ENCODE measurements at regions not wholly inside any gene's neighbourhood (a gene's known extent, or its start where the extent isn't known, plus 50 kb on each side); places are given as distances from the start of the nearest gene placed in this dataset.

DNA sequence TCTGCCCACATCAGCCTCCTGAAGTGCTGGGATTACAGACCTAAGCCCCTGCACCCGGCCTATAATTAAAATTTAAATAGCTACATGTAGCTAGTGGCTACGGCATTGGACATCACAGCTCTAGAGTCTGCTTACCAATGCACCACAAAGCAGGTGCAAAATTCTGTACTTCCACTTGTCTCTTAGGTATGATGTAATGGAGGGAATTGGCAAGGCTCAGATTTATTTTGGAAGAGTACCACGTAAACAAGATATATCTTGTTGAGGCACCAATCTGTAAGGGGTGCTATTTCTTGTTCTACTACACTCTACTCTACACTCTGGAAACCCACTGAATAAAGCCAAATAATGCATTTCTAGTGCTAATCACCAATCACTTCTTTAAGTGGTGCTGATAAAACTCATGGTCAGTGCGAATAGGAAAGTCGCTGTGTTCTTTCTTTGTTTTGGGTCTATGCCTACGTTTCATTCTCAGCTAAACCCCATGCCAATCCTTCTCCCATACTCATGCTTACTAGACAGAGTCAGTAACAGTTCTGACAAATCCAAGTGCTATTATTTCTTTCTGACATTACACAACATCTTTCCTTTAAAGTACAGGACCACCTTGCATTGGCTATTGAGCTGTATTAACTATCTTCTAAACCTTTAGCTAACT is 92.3 kb downstream of the GC start:
- no peaks in the 10 kb centered on the region for H3K27me3 ChIP-seq (ENCODE audit: insufficient read depth, low read length, poor library complexity)
- peak overlapping the region; percentile 43 for H3K4ac ChIP-seq (ENCODE audit: low read depth, low read length)
- H2BK5ac ChIP-seq (ENCODE audit: low read length), result peak overlapping the region; percentile 36
- no peak overlapping the region for H3K4me2 ChIP-seq (ENCODE audit: low read length)
- peak overlapping the region; percentile 78 for H2BK120ac ChIP-seq (ENCODE audit: low read depth, low read length)
- H3K23ac ChIP-seq (ENCODE audit: low read length), result no peak overlapping the region
- no peak overlapping the region for H3K27ac ChIP-seq (ENCODE audit: low read depth, low read length)
- H3K56ac ChIP-seq (ENCODE audit: low read length), result no peak overlapping the region
- H3K18ac ChIP-seq (ENCODE audit: low read length), result peak overlapping the region; percentile 68
- H2BK15ac ChIP-seq (replicated peaks; ENCODE audit: low read depth), result peak overlapping the region; percentile 36
- no peak overlapping the region for H4K8ac ChIP-seq (ENCODE audit: low read depth, low read length)
- no peak overlapping the region for H3K4me3 ChIP-seq (ENCODE audit: low read length)
- no peak overlapping the region for H3K9ac ChIP-seq (ENCODE audit: low read length)
- H3K36me3 ChIP-seq (ENCODE audit: control insufficient read depth, insufficient read depth, low read length), result no peaks in the 10 kb centered on the region
- H3K79me1 ChIP-seq (ENCODE audit: low read length), result no peaks in the 10 kb centered on the region
- DNase-seq, result no peak
- peak overlapping the region; percentile 86 for H2AK5ac ChIP-seq (ENCODE audit: low read length)
- WGBS (ENCODE audit: extremely low coverage, insufficient coverage, low lambda C conversion rate), result no CpG with 5 or more reads among the region's 6 CpGs
- no peaks in the 10 kb centered on the region for H3K79me2 ChIP-seq (ENCODE audit: control insufficient read depth, insufficient read depth, low read length)
- H3K4me1 ChIP-seq (ENCODE audit: control insufficient read depth, low read depth, low read length), result peaks cover 6% of the 10 kb centered on the region
- no peak overlapping the region for H4K5ac ChIP-seq (ENCODE audit: low read length)

DNA sequence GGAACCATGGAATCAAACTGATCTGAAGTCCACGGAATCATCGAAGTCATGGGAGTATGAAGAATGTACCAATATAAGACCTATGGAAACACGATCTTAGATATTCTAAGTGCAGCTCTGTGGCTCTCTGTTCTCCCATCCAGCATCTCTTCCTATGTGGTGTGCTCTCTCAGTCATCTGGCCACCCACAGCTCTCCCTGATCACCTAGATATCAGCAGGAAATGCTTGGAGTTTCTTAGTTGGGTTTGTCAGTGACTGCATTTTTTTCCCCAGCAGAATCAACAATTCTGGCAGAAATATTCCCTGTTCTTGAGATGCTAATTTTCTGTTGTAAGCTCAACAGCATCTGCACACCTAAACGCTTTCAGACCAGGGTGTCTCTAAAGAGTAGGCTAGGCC is 94.1 kb downstream of the GC start:
- Histone ChIP-seq H3K9ac (ENCODE audit: low read length) (no peak overlapping the region), H3K23ac (ENCODE audit: low read length) (no peak overlapping the region), H3K18ac (ENCODE audit: low read length) (peak overlapping the region; percentile 89), H3K79me1 (ENCODE audit: low read length) (no peaks in the 10 kb centered on the region), H3K79me2 (ENCODE audit: control insufficient read depth, insufficient read depth, low read length) (no peaks in the 10 kb centered on the region), H3K27me3 (ENCODE audit: insufficient read depth, low read length, poor library complexity) (no peaks in the 10 kb centered on the region), H2BK15ac (replicated peaks; ENCODE audit: low read depth) (peak overlapping the region; percentile 46), H3K4me1 (ENCODE audit: control insufficient read depth, low read depth, low read length) (peaks cover 6% of the 10 kb centered on the region), H4K8ac (ENCODE audit: low read depth, low read length) (no peak overlapping the region), H3K56ac (ENCODE audit: low read length) (peak overlapping the region; percentile 73), H2BK120ac (ENCODE audit: low read depth, low read length) (no peak overlapping the region), H3K36me3 (ENCODE audit: control insufficient read depth, insufficient read depth, low read length) (no peaks in the 10 kb centered on the region), H2BK5ac (ENCODE audit: low read length) (peak overlapping the region; percentile 94), H3K4ac (ENCODE audit: low read depth, low read length) (no peak overlapping the region), H3K4me3 (ENCODE audit: low read length) (no peak overlapping the region), H4K5ac (ENCODE audit: low read length) (peak overlapping the region; percentile 62), H2AK5ac (ENCODE audit: low read length) (peak overlapping the region; percentile 32), H3K27ac (ENCODE audit: low read depth, low read length) (peak overlapping the region; percentile 82), H3K4me2 (ENCODE audit: low read length) (no peak overlapping the region)
- DNase-seq, result peak; percentile 94
- WGBS (ENCODE audit: extremely low coverage, insufficient coverage, low lambda C conversion rate), result no CpG with 5 or more reads among the region's 4 CpGs

DNA sequence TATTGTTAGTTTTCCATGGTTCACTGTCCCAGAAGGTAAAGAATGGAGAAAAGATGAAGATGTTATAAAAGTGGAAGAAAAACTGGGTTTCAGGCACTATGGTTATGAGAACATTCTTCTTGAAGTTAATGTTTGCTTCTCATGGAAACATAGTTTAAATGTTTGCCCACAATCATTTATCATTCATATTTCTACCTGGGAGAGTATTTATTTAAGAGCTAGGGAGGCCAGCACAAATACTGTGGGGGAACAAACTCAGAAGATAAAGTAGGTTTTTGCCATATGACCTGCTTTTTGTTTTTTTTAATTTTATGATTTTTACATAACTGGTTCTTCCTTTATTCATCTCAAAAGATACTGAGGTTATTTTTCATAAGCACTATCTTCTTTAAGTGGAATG is 96.8 kb downstream of the GC start:
- Histone ChIP-seq H4K5ac (ENCODE audit: low read length) (no peak overlapping the region), H3K18ac (ENCODE audit: low read length) (no peak overlapping the region), H2BK120ac (ENCODE audit: low read depth, low read length) (no peak overlapping the region), H3K9ac (ENCODE audit: low read length) (no peak overlapping the region), H3K27ac (ENCODE audit: low read depth, low read length) (no peak overlapping the region), H2BK15ac (replicated peaks; ENCODE audit: low read depth) (no peak overlapping the region), H3K23ac (ENCODE audit: low read length) (no peak overlapping the region), H2BK5ac (ENCODE audit: low read length) (no peak overlapping the region), H4K8ac (ENCODE audit: low read depth, low read length) (no peak overlapping the region), H3K79me2 (ENCODE audit: control insufficient read depth, insufficient read depth, low read length) (no peaks in the 10 kb centered on the region), H2AK5ac (ENCODE audit: low read length) (no peak overlapping the region), H3K79me1 (ENCODE audit: low read length) (no peaks in the 10 kb centered on the region), H3K27me3 (ENCODE audit: insufficient read depth, low read length, poor library complexity) (no peaks in the 10 kb centered on the region), H3K4me3 (ENCODE audit: low read length) (no peak overlapping the region), H3K4me2 (ENCODE audit: low read length) (no peak overlapping the region), H3K56ac (ENCODE audit: low read length) (no peak overlapping the region), H3K4ac (ENCODE audit: low read depth, low read length) (no peak overlapping the region), H3K4me1 (ENCODE audit: control insufficient read depth, low read depth, low read length) (peaks cover 6% of the 10 kb centered on the region), H3K36me3 (ENCODE audit: control insufficient read depth, insufficient read depth, low read length) (no peaks in the 10 kb centered on the region)
- no peak for DNase-seq

GRCh38 chr4:71685975-71686374 is 97.9 kb downstream of the GC start:
- H4K5ac ChIP-seq (ENCODE audit: low read length), result no peak overlapping the region
- H3K4me1 ChIP-seq (ENCODE audit: control insufficient read depth, low read depth, low read length), result peaks cover 6% of the 10 kb centered on the region
- H3K18ac ChIP-seq (ENCODE audit: low read length), result no peak overlapping the region
- no peak overlapping the region for H2AK5ac ChIP-seq (ENCODE audit: low read length)
- no peak overlapping the region for H3K27ac ChIP-seq (ENCODE audit: low read depth, low read length)
- no peak overlapping the region for H3K23ac ChIP-seq (ENCODE audit: low read length)
- H3K4me3 ChIP-seq (ENCODE audit: low read length), result no peak overlapping the region
- no peaks in the 10 kb centered on the region for H3K27me3 ChIP-seq (ENCODE audit: insufficient read depth, low read length, poor library complexity)
- H4K8ac ChIP-seq (ENCODE audit: low read depth, low read length), result no peak overlapping the region
- no peaks in the 10 kb centered on the region for H3K79me2 ChIP-seq (ENCODE audit: control insufficient read depth, insufficient read depth, low read length)
- no peak overlapping the region for H2BK15ac ChIP-seq (replicated peaks; ENCODE audit: low read depth)
- no peak overlapping the region for H2BK5ac ChIP-seq (ENCODE audit: low read length)
- no peak for DNase-seq
- no peak overlapping the region for H3K4ac ChIP-seq (ENCODE audit: low read depth, low read length)
- H3K36me3 ChIP-seq (ENCODE audit: control insufficient read depth, insufficient read depth, low read length), result no peaks in the 10 kb centered on the region
- no peak overlapping the region for H3K56ac ChIP-seq (ENCODE audit: low read length)
- H3K9ac ChIP-seq (ENCODE audit: low read length), result no peak overlapping the region
- WGBS (ENCODE audit: extremely low coverage, insufficient coverage, low lambda C conversion rate), result no CpG with 5 or more reads among the region's 1 CpG
- H2BK120ac ChIP-seq (ENCODE audit: low read depth, low read length), result no peak overlapping the region
- no peak overlapping the region for H3K4me2 ChIP-seq (ENCODE audit: low read length)
- H3K79me1 ChIP-seq (ENCODE audit: low read length), result no peaks in the 10 kb centered on the region

- Histone ChIP-seq H3K4ac (ENCODE audit: low read depth, low read length) (no peak overlapping the region), H3K27ac (ENCODE audit: low read depth, low read length) (no peak overlapping the region), H3K4me1 (ENCODE audit: control insufficient read depth, low read depth, low read length) (no peaks in the 10 kb centered on the region), H4K8ac (ENCODE audit: low read depth, low read length) (peak overlapping the region; percentile 56), H3K4me3 (ENCODE audit: low read length) (no peak overlapping the region), H4K5ac (ENCODE audit: low read length) (no peak overlapping the region), H2BK120ac (ENCODE audit: low read depth, low read length) (no peak overlapping the region), H3K56ac (ENCODE audit: low read length) (no peak overlapping the region), H2AK5ac (ENCODE audit: low read length) (no peak overlapping the region), H3K79me2 (ENCODE audit: control insufficient read depth, insufficient read depth, low read length) (no peaks in the 10 kb centered on the region), H3K27me3 (ENCODE audit: insufficient read depth, low read length, poor library complexity) (no peaks in the 10 kb centered on the region), H3K9ac (ENCODE audit: low read length) (no peak overlapping the region), H3K79me1 (ENCODE audit: low read length) (no peaks in the 10 kb centered on the region), H2BK5ac (ENCODE audit: low read length) (no peak overlapping the region), H3K23ac (ENCODE audit: low read length) (no peak overlapping the region), H3K36me3 (ENCODE audit: control insufficient read depth, insufficient read depth, low read length) (no peaks in the 10 kb centered on the region), H3K4me2 (ENCODE audit: low read length) (no peak overlapping the region), H3K18ac (ENCODE audit: low read length) (no peak overlapping the region), H2BK15ac (replicated peaks; ENCODE audit: low read depth) (no peak overlapping the region)
- WGBS (ENCODE audit: extremely low coverage, insufficient coverage, low lambda C conversion rate), result no CpG with 5 or more reads among the region's 4 CpGs
- no peak for DNase-seq
Observed at GRCh38 chr4:71683309-71683708, 100.6 kb downstream of the GC start.

DNA sequence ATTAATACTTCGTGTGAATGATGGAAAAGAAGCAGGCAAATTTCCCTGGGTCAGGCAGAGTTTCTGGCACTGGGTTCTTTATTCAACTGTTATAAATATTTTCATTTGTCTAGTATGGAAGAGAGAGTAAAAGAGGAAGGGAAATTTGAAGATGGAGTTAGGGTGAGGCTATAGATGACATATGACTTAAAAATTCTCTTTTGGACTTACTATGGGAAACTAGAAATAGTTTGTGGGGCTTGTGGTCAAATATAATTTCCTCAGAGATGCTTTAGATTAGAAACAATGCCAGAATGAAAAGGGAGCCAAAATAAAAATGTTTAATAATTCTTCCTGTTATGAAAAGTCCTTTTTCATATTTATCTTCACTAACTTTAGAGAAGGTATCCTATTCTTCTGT is 103.2 kb downstream of the GC start:
- Histone ChIP-seq H3K4me2 (ENCODE audit: low read length) (no peak overlapping the region), H2AK5ac (ENCODE audit: low read length) (no peak overlapping the region), H3K27ac (ENCODE audit: low read depth, low read length) (no peak overlapping the region), H4K8ac (ENCODE audit: low read depth, low read length) (no peak overlapping the region), H2BK15ac (replicated peaks; ENCODE audit: low read depth) (no peak overlapping the region), H4K5ac (ENCODE audit: low read length) (no peak overlapping the region), H3K79me1 (ENCODE audit: low read length) (no peaks in the 10 kb centered on the region), H3K4me1 (ENCODE audit: control insufficient read depth, low read depth, low read length) (no peaks in the 10 kb centered on the region), H3K4ac (ENCODE audit: low read depth, low read length) (no peak overlapping the region), H3K18ac (ENCODE audit: low read length) (no peak overlapping the region), H3K79me2 (ENCODE audit: control insufficient read depth, insufficient read depth, low read length) (no peaks in the 10 kb centered on the region), H3K23ac (ENCODE audit: low read length) (no peak overlapping the region), H3K36me3 (ENCODE audit: control insufficient read depth, insufficient read depth, low read length) (no peaks in the 10 kb centered on the region), H3K4me3 (ENCODE audit: low read length) (no peak overlapping the region), H2BK5ac (ENCODE audit: low read length) (no peak overlapping the region), H3K27me3 (ENCODE audit: insufficient read depth, low read length, poor library complexity) (no peaks in the 10 kb centered on the region), H2BK120ac (ENCODE audit: low read depth, low read length) (no peak overlapping the region), H3K56ac (ENCODE audit: low read length) (no peak overlapping the region), H3K9ac (ENCODE audit: low read length) (no peak overlapping the region)
- WGBS (ENCODE audit: extremely low coverage, insufficient coverage, low lambda C conversion rate), result no CpG with 5 or more reads among the region's 1 CpG
- no peak for DNase-seq
